Esophagus (tissue), 2 donors: ENCODE measurements at regions not wholly inside any gene's neighbourhood (a gene's known extent, or its start where the extent isn't known, plus 50 kb on each side); places are given as distances from the start of the nearest gene placed in this dataset.

Experiments used
- H3K27ac ChIP-seq, 2 donors: one replicate each; pipeline ENCODE4 v1.5.1; 2013; ENCODE audit warnings: low read depth in 2 of 2, mild to moderate bottlenecking in 2 of 2, inconsistent platforms in 1 of 2, low read length in 1 of 2, moderate library complexity in 1 of 2
- H3K27me3 ChIP-seq, 2 donors: one replicate each; pipeline ENCODE4 v1.6.1; 2013; ENCODE audit warnings: low read length in 2 of 2, control low read depth in 1 of 2, mild to moderate bottlenecking in 1 of 2; ENCODE audit not compliant: insufficient read depth in 2 of 2, control insufficient read depth in 1 of 2
- H3K36me3 ChIP-seq, 2 donors: one replicate each; pipeline ENCODE4 v1.6.1; 2013; ENCODE audit warnings: low read length in 1 of 2; ENCODE audit not compliant: control insufficient read depth in 2 of 2, insufficient read depth in 2 of 2
- H3K4me1 ChIP-seq, 2 donors: one replicate each; pipeline ENCODE4 v1.6.1; 2013; ENCODE audit warnings: low read length in 1 of 2; ENCODE audit not compliant: control insufficient read depth in 2 of 2, insufficient read depth in 2 of 2
- H3K4me3 ChIP-seq, 2 donors: one replicate each; pipeline ENCODE4 v1.5.1; 2013; ENCODE audit warnings: low read length in 2 of 2, mild to moderate bottlenecking in 2 of 2, low read depth in 1 of 2, moderate library complexity in 1 of 2
- H3K9me3 ChIP-seq, 2 donors: one replicate each; pipeline ENCODE4 v1.6.1; 2013; ENCODE audit warnings: mild to moderate bottlenecking in 2 of 2, low read depth in 1 of 2, low read length in 1 of 2, moderate library complexity in 1 of 2; ENCODE audit not compliant: control insufficient read depth in 2 of 2, insufficient read depth in 1 of 2
- WGBS, 2 donors: extraction: QIAGEN DNeasy Blood & Tissue Kit; methylation state at CpG; one replicate each; pipeline ENCODE4 v1.1.7; 2013; 5-methylcytosine and 5-hydroxymethylcytosine counted together
- donor health status: healthy with polysubstance abuse.
- donor health status: Bipolar disorder and iron deficiency.

DNA sequence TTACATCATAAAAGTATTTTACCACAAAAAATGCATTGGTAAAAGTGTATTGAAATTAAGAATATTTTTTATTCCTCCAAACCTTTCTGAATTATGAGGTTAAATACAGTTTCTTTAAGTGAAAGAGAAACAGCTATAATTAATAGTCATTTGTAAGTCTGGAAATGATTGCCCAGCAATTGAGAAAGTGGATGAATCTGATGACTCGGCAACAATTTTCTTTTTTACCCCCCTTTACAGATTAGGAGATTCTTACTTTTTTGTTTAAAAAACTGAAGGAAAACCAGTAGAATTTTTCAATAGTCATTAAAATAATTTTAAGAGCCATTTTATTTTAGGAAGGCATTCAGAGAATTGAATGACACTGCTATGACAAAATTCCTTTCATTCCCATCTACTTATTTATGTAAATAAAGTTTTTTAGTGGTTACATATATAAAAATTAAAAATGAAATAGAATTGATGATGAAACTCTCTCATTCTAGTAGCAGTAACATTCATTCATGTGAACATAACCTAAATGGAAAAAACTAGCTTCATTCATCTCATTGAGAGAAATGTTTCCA lies 134.1 kb upstream of the PRNP start:
- Histone ChIP-seq H3K4me1 (no peaks in the 10 kb centered on the region), H3K36me3 (no peaks in the 10 kb centered on the region), H3K9me3 (peaks cover 0 to 2% of the 10 kb centered on the region in 2 donors), H3K27me3 (peaks cover 0 to 2% of the 10 kb centered on the region in 2 donors), H3K27ac (no peak overlapping the region), H3K4me3 (no peak overlapping the region)
- WGBS, 2 donors, result 74 to 84% methylated on average over 1 of the region's 1 CpG

DNA sequence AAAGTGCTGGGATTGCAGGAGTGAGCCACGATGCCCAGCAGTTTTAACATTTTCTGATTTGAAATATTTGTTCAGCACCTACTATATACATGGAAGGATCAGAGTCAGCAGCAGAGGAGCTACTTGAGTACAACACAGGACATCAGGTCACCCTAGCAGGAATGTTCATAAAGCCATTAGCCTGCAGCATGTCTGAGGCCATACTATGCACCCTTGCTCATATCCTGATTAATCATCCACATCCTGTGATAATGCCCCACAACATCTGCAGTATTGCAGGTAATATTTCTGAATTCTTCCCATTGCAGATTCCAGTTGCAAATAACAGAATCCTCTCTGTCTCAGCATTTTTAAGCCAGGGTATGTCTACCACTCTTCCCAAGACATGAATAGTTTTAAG lies 135.5 kb upstream of the PRNP start:
- WGBS, 2 donors, result 69 to 82% methylated on average over 1 of the region's 1 CpG
- Histone ChIP-seq H3K4me3 (no peak overlapping the region), H3K9me3 (peaks cover 0 to 2% of the 10 kb centered on the region in 2 donors), H3K27me3 (peaks cover 0 to 2% of the 10 kb centered on the region in 2 donors), H3K27ac (no peak overlapping the region), H3K36me3 (no peaks in the 10 kb centered on the region), H3K4me1 (no peaks in the 10 kb centered on the region)

DNA sequence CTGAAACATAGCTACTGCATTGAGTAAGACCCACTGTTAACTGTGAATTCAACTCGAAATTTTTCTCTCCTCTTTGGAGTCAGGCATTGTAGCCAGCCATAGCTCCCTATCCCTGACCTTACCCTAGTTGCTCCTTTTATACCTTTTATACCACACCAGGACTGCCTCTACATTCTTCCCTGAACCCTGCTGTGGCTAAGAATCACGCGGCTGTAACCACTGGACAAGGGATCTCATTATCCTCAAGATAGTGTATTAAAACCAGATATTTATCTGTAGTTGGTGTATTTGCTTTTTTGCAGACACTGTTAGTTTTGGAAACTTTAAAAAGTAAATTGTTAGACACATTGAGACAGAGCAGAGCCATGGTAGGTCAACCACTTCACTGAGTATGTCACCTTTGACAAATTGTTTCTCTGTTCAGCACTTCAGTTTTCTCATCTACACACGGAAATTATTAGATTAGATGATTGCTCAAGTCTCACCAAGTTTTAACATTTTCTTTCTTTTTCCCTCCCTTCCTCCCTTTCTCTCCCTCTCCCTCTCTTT lies 136.5 kb upstream of the PRNP start:
- Histone ChIP-seq H3K9me3 (peaks cover 0 to 2% of the 10 kb centered on the region in 2 donors), H3K4me1 (no peaks in the 10 kb centered on the region), H3K27me3 (peaks cover 0 to 2% of the 10 kb centered on the region in 2 donors), H3K36me3 (no peaks in the 10 kb centered on the region), H3K4me3 (no peak overlapping the region), H3K27ac (no peak overlapping the region)
- WGBS, 2 donors, result 61 to 76% methylated on average over 4 of the region's 4 CpGs

DNA sequence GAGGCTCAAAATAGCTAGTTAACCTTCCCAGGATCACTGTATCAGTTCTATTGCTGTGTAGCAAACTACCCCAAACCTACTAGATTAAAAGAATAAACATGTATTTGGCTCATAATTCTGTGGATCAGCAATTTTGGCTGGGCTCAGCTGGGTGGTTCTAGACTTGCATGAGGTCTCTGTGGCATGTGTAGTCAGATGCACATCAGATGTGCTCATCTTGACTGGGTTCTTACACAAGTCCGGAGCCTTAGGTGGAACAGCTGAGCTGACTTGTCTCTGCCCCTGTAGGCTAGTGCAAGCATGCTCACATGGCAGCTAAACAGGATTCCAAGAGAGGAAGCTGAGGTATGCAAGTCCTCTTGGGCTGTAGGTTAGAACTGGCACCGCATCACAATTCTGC lies 137.7 kb upstream of the PRNP start:
- H3K9me3 ChIP-seq, result peaks cover 0 to 2% of the 10 kb centered on the region in 2 donors
- no peaks in the 10 kb centered on the region for H3K27me3 ChIP-seq
- WGBS, 2 donors, result 80 to 89% methylated on average over 2 of the region's 2 CpGs
- H3K36me3 ChIP-seq, result no peaks in the 10 kb centered on the region
- no peak overlapping the region for H3K27ac ChIP-seq
- H3K4me3 ChIP-seq, result no peak overlapping the region
- H3K4me1 ChIP-seq, result no peaks in the 10 kb centered on the region

DNA sequence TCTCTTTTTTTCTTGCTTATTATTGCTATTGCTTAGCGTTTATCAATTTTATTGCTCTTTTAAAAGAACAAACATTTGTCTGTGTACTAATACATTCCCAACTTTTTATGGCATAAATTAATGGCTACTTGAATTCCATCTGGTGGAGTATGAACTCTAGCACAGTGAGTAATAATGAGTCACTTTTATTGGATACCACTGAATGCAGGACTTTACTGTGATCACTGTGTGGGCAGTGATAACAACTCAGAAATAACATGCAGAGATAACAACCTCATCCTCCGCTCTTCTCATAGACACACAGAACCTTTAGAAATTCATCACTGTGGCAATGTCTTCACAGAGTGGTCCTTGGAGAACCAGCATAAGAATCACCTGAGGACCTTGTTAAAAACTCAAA lies 139.5 kb upstream of the PRNP start:
- no peaks in the 10 kb centered on the region for H3K4me1 ChIP-seq
- no peaks in the 10 kb centered on the region for H3K36me3 ChIP-seq
- no peak overlapping the region for H3K27ac ChIP-seq
- H3K27me3 ChIP-seq, result no peaks in the 10 kb centered on the region
- H3K4me3 ChIP-seq, result no peak overlapping the region
- H3K9me3 ChIP-seq, result peaks cover 0 to 2% of the 10 kb centered on the region in 2 donors
- WGBS, 2 donors, result 81 to 82% methylated on average over 2 of the region's 2 CpGs

DNA sequence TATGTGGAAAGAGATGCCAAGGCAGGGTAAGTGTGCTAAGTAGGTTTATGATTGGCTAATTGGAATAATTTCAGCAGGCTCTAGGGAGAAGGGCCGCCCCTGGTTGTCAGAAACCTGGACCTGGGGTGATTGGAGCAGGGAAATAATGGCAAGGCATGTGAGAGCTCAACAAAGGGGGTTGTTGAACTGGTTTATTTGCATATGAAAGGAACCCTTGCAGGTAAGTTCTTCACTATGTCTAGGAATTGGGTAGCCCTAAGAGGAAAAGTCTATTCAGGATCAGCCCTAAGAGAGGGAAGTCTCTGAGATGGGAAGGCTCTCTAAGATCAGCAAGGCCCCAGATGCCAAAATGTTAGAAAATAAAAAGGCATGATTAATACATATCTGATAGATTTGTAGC lies 139.9 kb upstream of the PRNP start:
- 61 to 65% methylated on average over 1 of the region's 1 CpG for WGBS, 2 donors
- no peaks in the 10 kb centered on the region for H3K27me3 ChIP-seq
- no peaks in the 10 kb centered on the region for H3K36me3 ChIP-seq

DNA sequence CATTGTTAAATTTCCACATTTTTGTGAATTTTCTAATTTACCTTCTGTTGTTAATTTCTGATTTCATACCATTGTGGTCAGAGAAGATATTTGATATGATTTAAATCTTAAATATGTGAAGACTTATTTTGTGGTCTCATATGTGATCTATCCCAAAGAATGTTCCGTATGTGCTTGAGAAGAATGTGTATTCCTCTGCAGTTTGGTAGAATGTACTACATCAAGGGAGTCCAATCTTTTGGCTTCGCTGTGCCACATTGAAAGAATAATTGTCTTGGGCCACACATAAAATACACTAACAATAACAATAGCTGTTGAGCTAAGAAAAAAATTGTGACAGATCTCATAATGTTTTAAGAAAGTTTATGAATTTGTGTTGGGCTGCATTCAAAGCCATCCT lies 140.7 kb upstream of the PRNP start:
- peaks cover 0 to 2% of the 10 kb centered on the region in 2 donors for H3K9me3 ChIP-seq
- no peaks in the 10 kb centered on the region for H3K36me3 ChIP-seq
- H3K4me3 ChIP-seq, result no peak overlapping the region
- H3K27me3 ChIP-seq, result no peaks in the 10 kb centered on the region
- H3K27ac ChIP-seq, result no peak overlapping the region
- H3K4me1 ChIP-seq, result no peaks in the 10 kb centered on the region
- 88 to 93% methylated on average over 2 of the region's 2 CpGs for WGBS, 2 donors

More for the DNA sequence above, 139.9 kb upstream of the PRNP start:
- no peak overlapping the region for H3K27ac ChIP-seq
- no peaks in the 10 kb centered on the region for H3K4me1 ChIP-seq
- no peak overlapping the region for H3K4me3 ChIP-seq
- H3K9me3 ChIP-seq, result peaks cover 0 to 2% of the 10 kb centered on the region in 2 donors

DNA sequence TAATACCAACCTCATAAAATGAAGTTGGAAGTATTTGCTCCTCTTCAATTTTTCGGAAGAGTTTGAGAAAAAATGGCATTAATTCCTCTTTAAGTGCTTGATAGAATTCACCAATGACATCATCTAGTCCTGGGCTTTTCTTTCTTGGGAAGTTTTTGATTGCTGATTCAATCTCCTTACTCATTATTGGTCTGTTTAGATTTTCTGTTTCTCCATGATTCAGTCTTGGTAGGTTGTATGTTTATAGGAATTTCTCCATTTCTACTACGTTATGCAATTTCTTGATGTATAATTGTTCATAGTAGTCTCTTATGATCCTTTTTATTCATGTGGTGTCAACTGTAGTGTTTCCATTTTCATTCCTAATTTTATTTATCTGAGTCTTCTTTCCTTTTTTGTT lies 141.5 kb upstream of the PRNP start:
- Histone ChIP-seq H3K4me3 (no peak overlapping the region), H3K9me3 (peaks cover 0 to 2% of the 10 kb centered on the region in 2 donors), H3K36me3 (no peaks in the 10 kb centered on the region), H3K4me1 (no peaks in the 10 kb centered on the region), H3K27me3 (no peaks in the 10 kb centered on the region), H3K27ac (no peak overlapping the region)
- 69 to 76% methylated on average over 2 of the region's 2 CpGs for WGBS, 2 donors

DNA sequence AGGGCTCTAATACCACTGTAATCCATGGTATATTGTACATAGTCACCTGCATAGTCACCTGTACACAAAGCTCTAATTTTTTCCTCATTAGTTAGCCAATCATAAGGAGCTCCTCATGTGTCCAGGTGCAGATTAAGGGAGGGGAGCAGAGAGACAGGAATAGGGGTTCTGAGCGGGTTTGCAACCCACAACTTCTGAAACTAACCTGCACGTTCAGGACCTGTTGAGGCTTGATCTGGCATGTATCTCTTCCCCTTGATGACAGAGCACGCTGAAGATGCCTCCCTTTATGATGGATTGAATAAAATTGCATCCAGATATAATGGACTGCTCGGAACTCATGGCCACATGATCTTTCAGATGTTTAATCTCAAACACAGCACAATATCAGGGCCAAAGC lies 144.0 kb upstream of the PRNP start:
- Histone ChIP-seq H3K36me3 (no peaks in the 10 kb centered on the region), H3K27me3 (no peaks in the 10 kb centered on the region), H3K9me3 (no peaks in the 10 kb centered on the region), H3K4me1 (no peaks in the 10 kb centered on the region), H3K27ac (no peak overlapping the region), H3K4me3 (no peak overlapping the region)
- 49 to 55% methylated on average over 4 of the region's 4 CpGs for WGBS, 2 donors

DNA sequence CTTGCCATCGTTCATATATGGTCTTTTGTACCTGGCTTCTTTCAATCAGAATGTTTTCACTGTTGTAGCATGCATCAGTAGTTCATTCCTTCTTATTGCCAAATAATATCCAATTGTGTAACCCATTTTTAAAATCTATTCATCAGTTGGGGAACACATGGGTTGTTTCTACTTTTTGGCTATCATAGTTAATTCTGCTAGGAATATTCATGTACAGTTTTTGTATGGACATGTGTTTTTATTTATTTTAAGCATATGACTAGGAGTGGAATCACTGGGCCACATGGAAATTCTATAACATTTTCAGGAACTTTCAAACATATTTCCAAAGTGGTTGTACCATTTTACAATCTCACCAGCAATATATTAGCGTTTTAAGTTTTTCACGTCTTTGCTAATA lies 151.9 kb upstream of the PRNP start:
- H3K36me3 ChIP-seq, result no peaks in the 10 kb centered on the region
- H3K27me3 ChIP-seq, result no peaks in the 10 kb centered on the region
- no peak overlapping the region for H3K27ac ChIP-seq
- no peaks in the 10 kb centered on the region for H3K9me3 ChIP-seq
- 78 to 81% methylated on average over 3 of the region's 3 CpGs for WGBS, 2 donors
- H3K4me1 ChIP-seq, result no peaks in the 10 kb centered on the region
- no peak overlapping the region for H3K4me3 ChIP-seq
